ENCODE measurements at regions not wholly inside any gene's neighbourhood (a gene's known extent, or its start where the extent isn't known, plus 50 kb on each side); places are given as distances from the start of the nearest gene placed in this dataset.
"Not testable (repeated sequence)": the region's sequence is repeated elsewhere in the genome, so short reads cannot be mapped to it uniquely, and the experiment has no call there.

DNA sequence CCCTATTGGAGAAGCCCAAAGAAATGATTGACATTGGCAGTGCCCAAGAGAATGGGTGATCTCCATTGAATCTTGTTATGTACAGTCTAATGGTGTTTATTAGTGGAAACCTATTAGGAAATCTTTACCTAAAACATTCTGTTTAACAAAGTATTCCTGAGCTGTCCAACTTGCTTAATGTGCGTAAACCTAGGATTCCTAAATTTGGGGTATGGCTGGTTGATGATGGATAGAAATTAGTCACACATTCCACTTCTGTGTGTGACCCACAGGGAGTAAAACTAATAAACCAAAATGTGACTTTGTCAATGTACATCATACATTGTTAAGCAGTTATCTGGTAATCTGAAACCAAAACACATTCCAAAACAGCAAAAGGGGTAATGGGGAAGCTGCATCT lies 761.3 kb downstream of the FSCB start:
- Histone ChIP-seq H3K36me3 (ENCODE audit: control insufficient read depth, insufficient read depth, low read length) (no peaks in the 10 kb centered on the region), H3K4me3 (ENCODE audit: low read depth, low read length) (no peak overlapping the region), H3K27me3 (ENCODE audit: control insufficient read depth, insufficient read depth, low read length) (no peaks in the 10 kb centered on the region)
- FAIRE-seq (no peak), DNase-seq (ENCODE audit: low read depth) (no peak)
- TF ChIP-seq, protein P1, sequence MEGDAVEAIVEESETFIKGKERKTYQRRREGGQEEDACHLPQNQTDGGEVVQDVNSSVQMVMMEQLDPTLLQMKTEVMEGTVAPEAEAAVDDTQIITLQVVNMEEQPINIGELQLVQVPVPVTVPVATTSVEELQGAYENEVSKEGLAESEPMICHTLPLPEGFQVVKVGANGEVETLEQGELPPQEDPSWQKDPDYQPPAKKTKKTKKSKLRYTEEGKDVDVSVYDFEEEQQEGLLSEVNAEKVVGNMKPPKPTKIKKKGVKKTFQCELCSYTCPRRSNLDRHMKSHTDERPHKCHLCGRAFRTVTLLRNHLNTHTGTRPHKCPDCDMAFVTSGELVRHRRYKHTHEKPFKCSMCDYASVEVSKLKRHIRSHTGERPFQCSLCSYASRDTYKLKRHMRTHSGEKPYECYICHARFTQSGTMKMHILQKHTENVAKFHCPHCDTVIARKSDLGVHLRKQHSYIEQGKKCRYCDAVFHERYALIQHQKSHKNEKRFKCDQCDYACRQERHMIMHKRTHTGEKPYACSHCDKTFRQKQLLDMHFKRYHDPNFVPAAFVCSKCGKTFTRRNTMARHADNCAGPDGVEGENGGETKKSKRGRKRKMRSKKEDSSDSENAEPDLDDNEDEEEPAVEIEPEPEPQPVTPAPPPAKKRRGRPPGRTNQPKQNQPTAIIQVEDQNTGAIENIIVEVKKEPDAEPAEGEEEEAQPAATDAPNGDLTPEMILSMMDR (IDR thresholded peaks at IDR 0.05; ENCODE audit: insufficient read depth, low read length, severe bottlenecking), result no peak

DNA sequence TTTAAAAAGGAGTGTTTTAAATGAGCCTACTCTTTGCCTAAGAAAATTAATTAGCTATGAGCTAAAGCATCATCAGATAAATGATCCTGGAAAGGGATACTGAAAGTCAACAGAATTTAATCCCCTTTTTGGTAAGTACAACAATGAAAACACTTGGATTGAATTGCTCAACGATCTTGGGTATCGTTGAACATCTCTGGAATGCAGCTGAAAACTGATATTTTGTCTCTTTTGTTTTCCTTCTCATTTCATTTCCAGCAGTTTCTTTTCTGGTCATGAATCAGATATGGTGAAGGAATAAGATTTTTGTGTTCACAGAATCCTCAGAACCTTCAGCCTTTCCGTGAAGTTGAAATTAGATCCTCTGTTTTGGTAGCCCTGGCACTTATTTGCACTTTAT lies 771.2 kb downstream of the FSCB start:
- FAIRE-seq, result no peak
- Histone ChIP-seq H3K27me3 (ENCODE audit: control insufficient read depth, insufficient read depth, low read length) (no peaks in the 10 kb centered on the region), H3K4me3 (ENCODE audit: low read depth, low read length) (no peak overlapping the region), H3K36me3 (ENCODE audit: control insufficient read depth, insufficient read depth, low read length) (no peaks in the 10 kb centered on the region)
- TF ChIP-seq, protein P1 (IDR thresholded peaks at IDR 0.05; ENCODE audit: insufficient read depth, low read length, severe bottlenecking), result no peak
- DNase-seq (ENCODE audit: low read depth), result no peak

DNA sequence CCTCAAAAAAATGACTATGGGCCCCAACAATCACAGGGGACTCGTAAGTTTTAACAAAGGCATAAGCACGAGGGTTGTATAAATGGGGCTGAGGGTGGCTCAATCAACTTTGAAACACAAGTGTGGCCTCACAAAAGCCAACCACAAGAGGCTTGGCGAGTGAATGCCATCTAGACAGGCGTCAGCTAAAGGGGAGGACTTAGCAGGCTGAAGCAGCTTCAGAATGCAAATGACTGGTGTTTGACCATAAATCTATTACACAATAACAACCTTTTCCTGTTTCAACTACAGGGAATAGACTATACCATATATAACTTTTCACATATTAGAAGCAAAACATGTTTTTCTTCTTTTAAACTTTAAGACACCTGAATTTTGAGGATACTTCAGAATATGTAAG lies 777.9 kb downstream of the FSCB start:
- FAIRE-seq (no peak), DNase-seq (ENCODE audit: low read depth) (no peak)
- TF ChIP-seq, protein P1 (IDR thresholded peaks at IDR 0.05; ENCODE audit: insufficient read depth, low read length, severe bottlenecking), result no peak

DNA sequence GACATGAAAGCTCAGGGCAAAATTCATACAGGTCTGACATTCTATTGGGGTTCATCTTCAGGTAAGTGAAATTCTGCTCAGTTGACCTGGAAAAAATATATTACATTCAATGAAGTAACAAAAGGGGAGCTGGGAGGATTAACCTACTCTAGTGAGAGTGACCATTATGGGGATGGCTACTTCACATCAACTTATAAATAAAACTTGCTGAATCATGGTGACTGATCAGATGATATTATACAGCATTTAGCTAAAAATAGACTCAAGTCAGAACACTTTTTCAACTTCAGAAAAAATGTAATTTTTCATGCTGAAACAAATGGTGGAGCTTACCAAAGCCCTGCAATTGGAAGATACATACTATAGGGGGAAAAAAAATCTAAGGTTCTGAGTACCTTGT lies 800.2 kb downstream of the FSCB start:
- FAIRE-seq (no peak), DNase-seq (ENCODE audit: low read depth) (no peak)
- H3K27me3 ChIP-seq (ENCODE audit: control insufficient read depth, insufficient read depth, low read length), result no peaks in the 10 kb centered on the region
- TF ChIP-seq, protein P1 (IDR thresholded peaks at IDR 0.05; ENCODE audit: insufficient read depth, low read length, severe bottlenecking), result no peak
- H3K4me3 ChIP-seq (ENCODE audit: low read depth, low read length), result no peak overlapping the region
- no peaks in the 10 kb centered on the region for H3K36me3 ChIP-seq (ENCODE audit: control insufficient read depth, insufficient read depth, low read length)

More for the DNA sequence above, 777.9 kb downstream of the FSCB start:
- no peaks in the 10 kb centered on the region for H3K27me3 ChIP-seq (ENCODE audit: control insufficient read depth, insufficient read depth, low read length)
- H3K4me3 ChIP-seq (ENCODE audit: low read depth, low read length), result no peak overlapping the region
- H3K36me3 ChIP-seq (ENCODE audit: control insufficient read depth, insufficient read depth, low read length), result no peaks in the 10 kb centered on the region

DNA sequence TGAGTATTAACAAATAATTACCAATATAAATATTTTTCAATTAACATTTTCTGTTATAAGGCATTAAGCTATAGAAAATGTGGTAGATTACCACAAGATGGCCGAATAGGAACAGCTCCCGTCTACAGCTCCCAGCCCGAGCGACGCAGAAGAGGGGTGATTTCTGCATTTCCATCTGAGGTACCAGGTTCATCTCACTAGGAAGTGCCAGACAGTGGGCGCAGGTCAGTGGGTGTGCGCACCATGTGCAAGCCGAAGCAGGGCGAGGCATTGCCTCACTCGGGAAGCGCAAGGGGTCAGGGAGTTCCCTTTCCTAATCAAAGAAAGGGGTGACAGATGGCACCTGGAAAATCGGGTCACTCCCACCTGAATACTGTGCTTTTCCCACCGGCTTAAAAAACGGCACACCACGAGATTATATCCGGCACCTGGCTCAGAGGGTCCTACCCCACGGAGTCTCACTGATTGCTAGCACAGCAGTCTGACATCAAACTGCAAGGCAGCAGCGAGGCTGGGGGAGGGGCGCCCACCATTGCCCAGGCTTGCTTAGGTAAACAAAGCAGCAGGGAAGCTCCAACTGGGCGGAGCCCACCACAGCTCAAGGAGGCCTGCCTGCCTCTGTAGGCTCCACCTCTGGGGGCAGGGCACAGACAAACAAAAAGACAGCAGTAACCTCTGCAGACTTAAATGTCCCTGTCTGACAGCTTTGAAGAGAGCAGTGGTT lies 808.4 kb downstream of the FSCB start:
- FAIRE-seq; H3K4me3 ChIP-seq (ENCODE audit: low read depth, low read length); H3K36me3 ChIP-seq (ENCODE audit: control insufficient read depth, insufficient read depth, low read length); H3K27me3 ChIP-seq (ENCODE audit: control insufficient read depth, insufficient read depth, low read length); DNase-seq (ENCODE audit: low read depth): not testable (repeated sequence)

DNA sequence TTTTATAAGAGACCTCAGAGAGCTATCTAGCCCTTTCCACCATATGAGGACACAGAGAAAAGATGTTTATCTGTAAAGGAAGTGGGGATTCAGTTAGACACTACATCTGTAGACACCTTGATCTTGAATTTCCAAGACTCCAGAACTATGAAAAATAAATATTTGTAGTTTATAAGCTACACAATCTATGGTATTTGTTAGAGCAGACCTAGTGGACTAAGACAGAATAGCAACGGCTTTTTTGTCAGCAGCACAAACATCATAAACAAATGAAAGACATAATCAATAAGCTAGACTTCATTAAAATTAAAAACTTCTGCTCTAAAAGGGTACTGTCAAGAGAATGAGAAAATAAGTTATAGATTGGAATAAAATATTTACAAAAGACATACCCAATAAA lies 810.1 kb downstream of the FSCB start:
- Histone ChIP-seq H3K27me3 (ENCODE audit: control insufficient read depth, insufficient read depth, low read length) (no peaks in the 10 kb centered on the region), H3K36me3 (ENCODE audit: control insufficient read depth, insufficient read depth, low read length) (no peaks in the 10 kb centered on the region), H3K4me3 (ENCODE audit: low read depth, low read length) (no peak overlapping the region)
- DNase-seq (ENCODE audit: low read depth) (no peak), FAIRE-seq (no peak)
- TF ChIP-seq, protein P1 (IDR thresholded peaks at IDR 0.05; ENCODE audit: insufficient read depth, low read length, severe bottlenecking), result no peak
